ENCODE measurements at regions not wholly inside any gene's neighbourhood (a gene's known extent, or its start where the extent isn't known, plus 50 kb on each side); places are given as distances from the start of the nearest gene placed in this dataset.
A peak's percentile ranks its signal among the peaks of the same experiment; 100 is the strongest.

DNA sequence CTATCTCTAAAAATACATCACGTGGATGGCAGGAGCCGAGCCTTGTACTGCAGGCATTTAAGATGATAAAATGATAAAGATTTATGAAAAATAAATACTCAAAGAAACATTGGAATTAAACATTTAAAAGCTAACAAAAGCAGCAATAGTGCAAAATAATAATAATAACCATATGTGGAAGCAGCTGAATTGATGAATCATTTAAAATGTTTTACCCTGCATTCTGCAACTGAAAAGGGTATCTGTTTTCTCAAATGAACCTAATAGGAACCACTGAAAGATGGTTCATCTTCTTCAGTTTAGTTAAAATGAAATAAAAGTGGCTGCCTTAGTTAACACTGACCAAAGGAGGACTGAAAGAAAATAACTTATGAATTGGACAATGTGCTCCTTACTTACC is 436.1 kb downstream of the TUSC7 start:
- Mint-ChIP-seq H3K4me3 (no peak overlapping the region), H3K9me3 (peaks cover 0 to under 1% (median 0%) of the 10 kb centered on the region in 3 donors), H3K4me1 (no peaks in the 10 kb centered on the region), H3K27ac (no peak overlapping the region), H3K27me3 (peaks cover 3% of the 10 kb centered on the region), H3K36me3 (no peaks in the 10 kb centered on the region)

DNA sequence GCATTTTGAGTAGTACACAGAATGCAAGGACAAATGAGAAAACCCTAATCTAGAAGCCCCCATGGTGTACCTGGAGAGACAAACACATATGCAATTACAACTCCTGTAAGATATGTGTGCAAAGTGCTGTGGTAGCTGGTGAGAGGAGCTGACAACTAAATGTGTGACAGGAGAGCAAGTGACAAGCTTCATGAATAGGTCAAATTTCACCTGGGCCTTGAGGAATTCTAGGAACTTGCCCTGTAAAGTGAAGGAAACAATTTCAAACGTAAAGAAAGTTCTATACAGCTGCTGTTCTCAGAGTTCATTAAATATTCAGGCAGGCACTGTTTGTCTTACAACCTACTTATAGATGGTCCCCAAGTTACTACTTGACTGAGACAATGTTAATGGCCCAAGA is 437.0 kb downstream of the TUSC7 start:
- no peaks in the 10 kb centered on the region for H3K36me3 Mint-ChIP-seq
- peaks cover 3% of the 10 kb centered on the region for H3K27me3 Mint-ChIP-seq
- H3K27ac Mint-ChIP-seq: no peak overlapping the region
- peaks cover 0 to 3% (median 0%) of the 10 kb centered on the region in 3 donors for H3K9me3 Mint-ChIP-seq
- no peaks in the 10 kb centered on the region for H3K4me1 Mint-ChIP-seq
- no peak overlapping the region for H3K4me3 Mint-ChIP-seq

DNA sequence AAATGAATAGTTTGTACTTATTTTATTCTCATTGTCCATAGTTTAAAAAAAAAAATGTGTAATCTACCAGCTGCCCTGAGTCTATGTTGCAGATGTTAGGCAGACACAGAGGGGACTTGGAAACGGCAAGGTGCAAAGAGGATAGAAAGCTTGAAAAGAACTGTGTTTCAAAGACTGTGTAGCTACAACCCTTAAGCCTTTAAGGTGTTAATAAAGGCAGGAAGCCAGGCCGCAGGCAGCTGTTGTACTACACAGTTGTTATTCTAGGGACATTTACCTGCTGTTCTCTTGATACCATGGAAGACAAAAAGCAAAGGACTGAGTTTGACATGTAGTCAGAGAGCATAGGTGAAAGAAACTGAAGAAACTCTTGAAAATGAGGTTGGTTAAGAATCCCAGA is 440.0 kb downstream of the TUSC7 start:
- Mint-ChIP-seq H3K4me1 (no peaks in the 10 kb centered on the region), H3K27me3 (peaks cover 1% of the 10 kb centered on the region), H3K27ac (no peak overlapping the region), H3K36me3 (peaks cover 4% of the 10 kb centered on the region), H3K4me3 (no peak overlapping the region), H3K9me3 (peaks cover 0 to 3% (median 0%) of the 10 kb centered on the region in 3 donors)

DNA sequence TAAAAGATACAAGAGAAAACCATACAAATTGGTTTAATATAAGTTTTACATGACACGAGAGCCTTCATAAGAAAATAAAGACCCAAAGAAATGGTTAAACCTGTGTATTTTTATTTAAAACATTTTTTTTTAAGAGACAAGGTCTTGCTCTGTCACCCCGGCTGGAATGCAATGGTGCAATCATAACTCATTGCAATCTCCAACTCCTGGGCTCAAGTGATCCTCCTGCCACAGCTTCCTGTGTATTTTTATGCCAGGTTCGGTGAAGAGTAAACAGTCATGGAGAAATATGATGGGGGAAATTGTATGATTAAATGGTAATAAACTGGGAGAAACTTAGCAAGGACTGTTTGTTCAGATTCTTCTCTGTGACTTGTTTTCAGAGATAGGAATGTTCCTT is 441.0 kb downstream of the TUSC7 start:
- no peaks in the 10 kb centered on the region for H3K4me1 Mint-ChIP-seq
- H3K36me3 Mint-ChIP-seq: peaks cover 4% of the 10 kb centered on the region
- no peak overlapping the region for H3K27ac Mint-ChIP-seq
- H3K9me3 Mint-ChIP-seq: peaks cover 0 to 3% (median 0%) of the 10 kb centered on the region in 3 donors
- no peak overlapping the region for H3K4me3 Mint-ChIP-seq
- H3K27me3 Mint-ChIP-seq: peaks cover 1% of the 10 kb centered on the region

DNA sequence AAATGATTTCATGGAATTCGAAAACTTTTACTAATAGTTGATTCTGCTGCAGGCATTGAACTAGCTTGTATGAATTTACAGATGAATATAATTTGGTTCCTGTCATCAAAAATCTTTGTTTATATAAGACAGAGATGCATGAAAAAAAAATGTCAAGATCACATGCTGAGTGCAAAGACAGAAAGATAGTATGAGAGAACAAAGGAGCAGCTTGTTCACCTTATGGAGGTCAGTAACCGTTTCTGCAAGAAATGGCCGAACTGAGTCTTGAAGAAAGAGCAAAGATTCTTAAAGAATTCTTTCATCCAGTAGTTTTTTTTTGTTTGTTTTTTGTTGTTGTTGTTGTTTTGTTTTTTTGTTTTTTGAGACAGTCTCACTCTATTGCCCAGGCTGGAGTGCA is 450.6 kb downstream of the TUSC7 start:
- H3K4me3 Mint-ChIP-seq: no peak overlapping the region
- H3K27me3 Mint-ChIP-seq: no peaks in the 10 kb centered on the region
- H3K27ac Mint-ChIP-seq: no peak overlapping the region
- peaks cover 2% of the 10 kb centered on the region for H3K36me3 Mint-ChIP-seq
- H3K9me3 Mint-ChIP-seq: no peaks in the 10 kb centered on the region
- no peaks in the 10 kb centered on the region for H3K4me1 Mint-ChIP-seq

DNA sequence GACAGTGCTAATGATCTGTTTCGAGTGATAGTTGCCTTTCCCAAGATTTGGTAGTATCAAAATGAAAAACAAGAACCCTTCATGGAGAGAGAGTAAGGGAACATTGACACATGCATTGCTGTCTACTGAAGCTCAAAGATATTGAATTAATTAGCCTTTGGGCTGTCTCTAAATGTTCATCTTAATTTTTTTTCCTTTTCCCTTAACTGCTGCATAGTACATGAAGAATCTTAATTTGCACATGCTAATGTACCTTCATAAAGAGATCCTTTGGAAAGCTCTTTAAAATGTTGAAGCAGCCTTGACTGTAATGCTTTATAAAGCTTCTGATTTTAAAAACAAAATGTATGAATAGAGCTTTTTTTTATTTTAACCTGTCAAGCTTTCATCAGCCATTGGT is 452.2 kb downstream of the TUSC7 start:
- no peak overlapping the region for H3K27ac Mint-ChIP-seq
- no peak overlapping the region for H3K4me3 Mint-ChIP-seq
- peaks cover 0 to 4% (median 0%) of the 10 kb centered on the region in 3 donors for H3K9me3 Mint-ChIP-seq
- peaks cover 2% of the 10 kb centered on the region for H3K36me3 Mint-ChIP-seq
- H3K27me3 Mint-ChIP-seq: no peaks in the 10 kb centered on the region
- H3K4me1 Mint-ChIP-seq: no peaks in the 10 kb centered on the region

DNA sequence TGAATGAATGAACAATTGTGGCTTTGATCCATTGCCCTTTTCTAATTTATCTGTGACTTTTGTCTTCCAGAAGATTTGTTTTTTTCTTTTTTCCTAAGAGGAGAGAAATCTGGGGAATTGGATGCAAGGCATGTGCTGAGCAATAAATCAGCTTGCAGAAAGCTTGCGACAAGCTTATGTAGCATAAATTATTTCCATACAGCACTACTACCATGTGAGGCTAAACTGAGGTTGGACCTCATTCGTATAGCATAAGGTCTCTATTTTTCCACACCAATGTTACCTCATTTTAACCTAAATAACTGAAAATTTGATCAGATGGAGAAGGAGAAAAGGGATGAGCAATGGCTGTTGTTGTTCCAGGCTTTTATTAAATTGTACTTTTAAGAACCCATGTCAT is 455.6 kb downstream of the TUSC7 start:
- Mint-ChIP-seq H3K4me3 (no peak overlapping the region), H3K9me3 (peaks cover 0 to 7% (median 0%) of the 10 kb centered on the region in 3 donors), H3K4me1 (no peaks in the 10 kb centered on the region), H3K36me3 (no peaks in the 10 kb centered on the region), H3K27ac (no peak overlapping the region), H3K27me3 (no peaks in the 10 kb centered on the region)

DNA sequence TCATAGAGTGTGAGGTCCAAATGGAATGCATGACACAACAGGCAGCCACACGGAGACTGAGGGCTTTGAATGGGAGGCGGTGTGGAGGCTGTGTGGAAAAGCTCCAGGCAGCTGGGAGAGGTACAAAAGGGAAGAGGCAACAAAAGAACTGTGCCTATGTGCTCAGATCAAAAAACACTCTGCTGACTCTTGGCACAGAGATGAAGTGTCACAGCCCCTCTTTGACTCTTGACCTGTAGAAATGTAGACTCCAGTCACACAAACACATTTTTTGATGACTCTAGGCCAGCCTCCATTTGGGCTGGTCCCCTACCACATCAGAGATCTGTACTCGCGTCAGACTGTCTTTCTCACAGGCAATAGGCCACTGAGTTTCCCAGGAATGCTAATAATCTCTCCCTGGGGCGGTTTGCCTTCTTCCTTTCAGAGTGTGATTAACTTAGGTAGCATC is 456.0 kb downstream of the TUSC7 start:
- H3K9me3 Mint-ChIP-seq: peaks cover 0 to 7% (median 0%) of the 10 kb centered on the region in 3 donors
- H3K36me3 Mint-ChIP-seq: no peaks in the 10 kb centered on the region
- H3K4me1 Mint-ChIP-seq: no peaks in the 10 kb centered on the region
- H3K4me3 Mint-ChIP-seq: no peak overlapping the region
- H3K27me3 Mint-ChIP-seq: no peaks in the 10 kb centered on the region
- no peak overlapping the region for H3K27ac Mint-ChIP-seq

DNA sequence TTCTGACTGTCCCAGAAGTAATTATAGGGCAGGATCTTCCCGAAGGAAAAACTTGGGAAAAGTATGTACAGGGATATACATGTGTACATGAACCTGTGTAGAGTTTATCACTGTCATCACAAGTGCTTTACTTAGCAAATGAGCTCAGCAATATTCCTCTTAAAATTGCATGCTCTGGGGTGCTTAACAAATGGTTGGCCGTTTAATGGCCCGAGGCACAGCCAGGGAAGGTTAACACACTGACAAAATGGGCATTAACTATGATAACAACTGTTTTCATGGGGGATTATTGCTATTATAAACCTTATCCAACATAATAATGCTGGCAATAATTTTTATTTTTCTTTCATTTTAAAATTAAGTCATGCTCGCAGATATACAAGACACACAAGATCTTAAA is 459.3 kb downstream of the TUSC7 start:
- Mint-ChIP-seq H3K27ac (no peak overlapping the region), H3K4me3 (no peak overlapping the region), H3K4me1 (peaks cover 0 to 6% (median 3%) of the 10 kb centered on the region in 3 donors), H3K9me3 (peaks cover 0 to 7% (median 0%) of the 10 kb centered on the region in 3 donors), H3K36me3 (no peaks in the 10 kb centered on the region), H3K27me3 (no peaks in the 10 kb centered on the region)

DNA sequence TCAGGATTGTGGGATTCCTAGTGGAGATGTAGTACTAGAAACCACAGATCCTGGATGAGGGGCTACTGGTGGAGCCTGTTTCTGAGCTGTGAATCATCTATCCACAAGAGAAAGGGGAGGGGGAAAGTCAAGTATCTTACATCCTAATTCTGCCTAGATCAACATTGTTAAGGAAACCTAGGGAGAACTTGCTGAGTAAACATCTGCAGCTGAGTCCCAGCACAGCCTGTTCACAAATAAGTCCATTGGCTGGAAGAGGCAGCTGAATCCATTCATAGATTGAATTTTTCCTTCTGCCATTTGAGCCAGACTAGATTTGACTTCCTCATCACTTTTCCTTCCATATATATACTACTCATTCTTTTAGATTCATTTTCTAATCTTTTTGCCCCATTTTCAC is 460.5 kb downstream of the TUSC7 start:
- Mint-ChIP-seq H3K27me3 (no peaks in the 10 kb centered on the region), H3K4me3 (no peak overlapping the region), H3K4me1 (peaks cover 0 to 6% (median 3%) of the 10 kb centered on the region in 3 donors), H3K36me3 (no peaks in the 10 kb centered on the region), H3K27ac (no peak overlapping the region), H3K9me3 (peaks cover 0 to 7% (median 0%) of the 10 kb centered on the region in 3 donors)

DNA sequence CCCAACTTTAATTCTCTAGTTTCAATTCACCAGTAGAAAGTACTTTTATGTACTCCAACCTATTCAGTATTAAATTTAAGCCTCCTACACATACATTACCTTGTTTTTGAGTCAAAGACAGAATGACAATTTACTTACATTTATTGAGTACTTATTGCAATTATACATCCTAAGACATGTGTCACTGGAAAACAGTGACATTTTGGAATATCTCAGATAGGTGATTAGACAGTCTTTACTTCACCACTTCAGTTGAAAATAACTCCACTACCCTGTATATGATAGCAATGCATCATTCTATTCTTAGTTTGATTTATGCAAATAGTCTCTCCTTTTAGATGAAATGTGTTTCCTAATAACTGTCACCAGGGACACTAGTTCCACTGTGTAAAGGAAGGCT is 461.5 kb downstream of the TUSC7 start:
- H3K36me3 Mint-ChIP-seq: no peaks in the 10 kb centered on the region
- no peak overlapping the region for H3K27ac Mint-ChIP-seq
- peaks cover 0 to 6% (median 0%) of the 10 kb centered on the region in 3 donors for H3K9me3 Mint-ChIP-seq
- H3K27me3 Mint-ChIP-seq: no peaks in the 10 kb centered on the region
- no peak overlapping the region for H3K4me3 Mint-ChIP-seq
- peaks cover 0 to 6% (median 3%) of the 10 kb centered on the region in 3 donors for H3K4me1 Mint-ChIP-seq

DNA sequence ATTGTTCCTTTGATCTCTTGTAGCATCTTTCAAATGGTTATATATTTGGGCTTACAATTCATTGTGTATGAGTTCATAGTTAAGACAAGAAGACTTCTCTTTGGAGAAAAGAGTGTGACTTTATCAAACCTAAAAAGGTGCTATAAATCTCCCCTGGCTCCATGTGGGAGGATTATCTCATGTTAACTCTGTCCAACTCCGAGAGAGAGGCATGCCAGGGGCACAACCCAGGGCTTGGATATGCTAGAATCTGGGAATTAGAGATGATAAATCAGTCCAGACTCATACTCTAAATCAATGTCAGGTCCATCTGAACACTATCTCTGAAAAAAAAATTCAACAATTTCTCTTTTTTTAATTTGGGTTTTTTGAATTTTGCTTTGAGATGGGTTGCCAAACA is 462.8 kb downstream of the TUSC7 start:
- Mint-ChIP-seq H3K27me3 (no peaks in the 10 kb centered on the region), H3K9me3 (no peaks in the 10 kb centered on the region), H3K36me3 (no peaks in the 10 kb centered on the region), H3K4me3 (no peak overlapping the region), H3K27ac (no peak overlapping the region), H3K4me1 (peaks cover 0 to 6% (median 3%) of the 10 kb centered on the region in 3 donors)

DNA sequence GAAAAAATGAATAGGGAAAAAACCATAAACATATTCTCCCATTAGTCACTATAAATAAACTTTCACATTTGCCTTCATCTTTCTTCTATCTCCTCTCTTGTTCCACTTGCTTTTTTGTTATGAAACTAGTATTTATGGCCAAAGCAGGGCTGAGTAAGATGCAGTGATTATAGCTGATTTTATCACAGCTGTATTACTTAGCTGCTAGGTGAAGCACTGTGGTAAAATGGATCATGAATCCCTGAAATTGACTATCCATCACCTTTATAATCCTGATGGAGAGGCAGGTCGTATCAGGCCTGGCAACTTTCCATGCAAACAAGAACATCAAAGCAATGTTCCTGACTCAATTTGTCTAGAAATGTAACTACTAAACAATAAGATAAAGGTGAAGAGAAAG is 471.6 kb downstream of the TUSC7 start:
- H3K4me3 Mint-ChIP-seq: no peak overlapping the region
- no peaks in the 10 kb centered on the region for H3K4me1 Mint-ChIP-seq
- no peaks in the 10 kb centered on the region for H3K27me3 Mint-ChIP-seq
- no peak overlapping the region for H3K27ac Mint-ChIP-seq
- no peaks in the 10 kb centered on the region for H3K36me3 Mint-ChIP-seq
- H3K9me3 Mint-ChIP-seq: peaks cover 0 to 3% (median 0%) of the 10 kb centered on the region in 3 donors

DNA sequence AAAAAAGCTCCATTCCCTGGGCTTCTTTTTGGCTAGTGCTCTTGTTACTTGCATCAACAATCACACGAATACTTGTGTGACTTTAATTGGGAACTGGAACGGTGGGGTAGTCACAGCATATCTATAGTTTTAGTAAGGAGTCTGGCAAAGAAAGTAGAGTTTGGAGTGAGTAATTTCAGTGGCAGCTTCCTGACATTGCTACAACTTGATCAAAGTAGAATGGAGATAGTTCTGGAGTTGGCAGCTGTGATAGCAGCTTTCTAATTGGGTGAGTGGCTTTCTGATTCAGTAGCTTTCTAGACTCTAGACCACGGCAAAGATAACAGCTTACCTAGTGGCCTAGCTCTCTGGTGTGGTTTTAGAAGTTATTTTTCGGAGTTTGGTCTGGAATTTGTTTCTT is 475.0 kb downstream of the TUSC7 start:
- Mint-ChIP-seq H3K4me1 (no peaks in the 10 kb centered on the region), H3K4me3 (no peak overlapping the region), H3K27me3 (peaks cover 1% of the 10 kb centered on the region), H3K9me3 (peaks cover 0 to 2% (median 0%) of the 10 kb centered on the region in 3 donors), H3K27ac (no peak overlapping the region), H3K36me3 (no peaks in the 10 kb centered on the region)

DNA sequence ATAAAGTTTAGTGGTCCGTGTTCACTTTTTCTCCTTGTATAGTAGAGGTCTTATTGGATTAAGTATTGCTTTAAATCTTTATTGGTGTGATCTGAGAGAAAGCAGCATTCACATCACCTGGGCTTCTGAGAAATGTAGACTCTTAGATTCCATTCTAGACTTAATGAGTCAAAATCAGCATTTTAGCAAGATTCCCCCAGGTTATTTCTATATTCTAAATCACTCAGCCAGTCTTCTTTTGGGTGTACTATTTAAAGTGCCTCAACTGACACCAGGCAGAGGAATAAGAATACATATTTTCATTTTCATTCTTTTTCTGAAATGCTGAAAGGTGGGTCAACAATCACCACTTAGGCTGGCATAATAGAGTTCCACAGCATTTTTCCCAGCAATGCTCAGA is 481.7 kb downstream of the TUSC7 start:
- peaks cover 0 to 7% (median 1%) of the 10 kb centered on the region in 3 donors for H3K4me1 Mint-ChIP-seq
- no peaks in the 10 kb centered on the region for H3K36me3 Mint-ChIP-seq
- peaks cover 2% of the 10 kb centered on the region for H3K27me3 Mint-ChIP-seq
- no peak overlapping the region for H3K27ac Mint-ChIP-seq
- peaks cover 0 to 2% (median 0%) of the 10 kb centered on the region in 3 donors for H3K9me3 Mint-ChIP-seq
- H3K4me3 Mint-ChIP-seq: peak overlapping the region in 1 of 4 donors; percentile 15

DNA sequence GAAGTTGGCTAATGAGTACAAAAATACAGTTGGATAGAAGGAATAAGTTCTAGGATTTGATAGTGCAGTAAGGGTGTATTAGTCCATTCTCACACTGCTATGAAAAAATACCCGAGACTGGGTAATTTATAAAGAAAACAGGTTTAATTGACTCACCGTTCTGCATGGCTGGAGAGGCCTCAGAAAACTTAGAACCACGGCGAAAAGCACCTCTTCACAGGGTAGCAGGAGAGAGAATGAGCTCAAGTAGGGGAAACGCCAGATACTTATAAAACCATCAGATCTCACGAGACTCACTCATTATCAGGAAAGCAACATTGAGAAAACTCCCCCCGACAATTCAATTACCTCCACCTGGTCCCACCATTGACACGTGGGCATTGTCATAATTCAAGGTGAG is 483.3 kb downstream of the TUSC7 start:
- no peaks in the 10 kb centered on the region for H3K36me3 Mint-ChIP-seq
- H3K27ac Mint-ChIP-seq: no peak overlapping the region
- H3K4me1 Mint-ChIP-seq: peaks cover 0 to 7% (median 1%) of the 10 kb centered on the region in 3 donors
- no peaks in the 10 kb centered on the region for H3K9me3 Mint-ChIP-seq
- no peak overlapping the region for H3K4me3 Mint-ChIP-seq
- peaks cover 1% of the 10 kb centered on the region for H3K27me3 Mint-ChIP-seq

DNA sequence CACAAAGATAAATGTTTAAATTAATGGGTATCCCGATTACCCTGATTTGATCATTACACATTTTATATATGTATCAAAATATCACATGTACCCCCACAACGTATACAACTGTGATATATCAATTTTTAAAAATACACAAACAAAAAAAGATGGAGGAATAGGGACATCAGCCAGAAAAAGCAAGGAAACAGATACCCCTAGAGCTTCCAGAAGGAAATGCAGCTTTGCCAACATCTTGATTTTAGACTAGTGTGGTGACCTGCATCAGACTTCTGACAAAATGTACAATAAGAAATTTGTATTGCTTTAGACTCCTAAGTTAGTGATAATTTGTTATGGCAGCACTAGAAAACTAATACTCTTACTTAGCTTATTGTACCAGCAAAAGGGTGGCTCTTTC is 483.8 kb downstream of the TUSC7 start:
- H3K4me3 Mint-ChIP-seq: no peak overlapping the region

More for the DNA sequence above, 483.8 kb downstream of the TUSC7 start:
- Mint-ChIP-seq H3K4me1 (peaks cover 0 to 7% (median 1%) of the 10 kb centered on the region in 3 donors), H3K9me3 (no peaks in the 10 kb centered on the region), H3K27me3 (peaks cover 1% of the 10 kb centered on the region), H3K36me3 (no peaks in the 10 kb centered on the region), H3K27ac (no peak overlapping the region)

Data from IgD-negative memory B cell (primary cell).